ENCODE measurements at regions not wholly inside any gene's neighbourhood (a gene's known extent, or its start where the extent isn't known, plus 50 kb on each side); places are given as distances from the start of the nearest gene placed in this dataset.

DNA sequence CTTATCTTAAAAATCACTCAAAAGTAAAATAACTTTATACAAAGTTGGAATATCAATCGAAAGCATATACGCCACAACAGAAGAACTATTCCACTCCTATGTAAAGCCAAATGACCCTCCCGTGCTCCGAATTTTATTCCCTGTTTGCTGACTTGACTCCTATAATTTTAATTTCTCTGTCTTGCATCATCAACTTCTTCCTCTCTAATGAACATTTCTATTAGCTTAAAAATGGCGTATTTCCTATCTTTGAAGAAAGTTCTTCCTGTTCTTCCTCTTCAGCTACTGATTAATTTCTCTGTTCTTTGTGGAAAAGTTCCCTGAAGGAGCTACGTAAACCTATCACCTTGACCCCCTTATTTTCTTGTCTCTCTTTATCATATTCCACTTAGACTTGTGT, 389.3 kb downstream of the LMO7 start:
- H3K79me2 ChIP-seq (ENCODE audit: control insufficient read depth, insufficient read depth, low read length), result no peaks in the 10 kb centered on the region
- no peak overlapping the region for H3K27ac ChIP-seq (ENCODE audit: insufficient read depth, low read depth, low read length)
- no peak overlapping the region for H3K4me3 ChIP-seq (replicated peaks in 1 of 3; ENCODE audit: insufficient read depth in 1 of 3, low read depth in 1 of 3, low read length in 3 of 3)
- ChIA-PET CTCF (interaction anchor here (1.3 to 1.4 kb wide), 2 partner anchors 9 to 329 kb away, joined by 3 to 5 read pairs; no protein-coding TSS in a partner anchor), POLR2A (no interaction called here)
- H3K4me2 ChIP-seq (ENCODE audit: insufficient read depth, low read length), result no peak overlapping the region
- no peak for TF ChIP-seq EZH2 (IDR thresholded peaks at IDR 0.05; ENCODE audit: borderline replicate concordance, low read depth, low read length, severe bottlenecking)
- TF ChIP-seq GATA2 (IDR thresholded peaks at IDR 0.05; ENCODE audit: insufficient read depth, insufficient read length, low read depth, low read length), result no peak
- H3K9me3 ChIP-seq (replicated peaks; ENCODE audit: control insufficient read depth, insufficient read depth, low read length), result no peaks in the 10 kb centered on the region
- no TSS peak for BruUV-seq (replicated peaks)
- intact Hi-C loops (cut with micrococcal nuclease) (no loop called here), dilution Hi-C loops (cut with MboI; ENCODE audit: extremely low pct_ligation_motif_present, low sequenced_read_pairs) (no loop called here)
- peaks cover 0 to 2% of the 10 kb centered on the region in 2 experiments for H3K27me3 ChIP-seq (ENCODE audit: control insufficient read depth in 2 of 2, insufficient read depth in 2 of 2, low read length in 2 of 2)
- no peak for FAIRE-seq
- H3K36me3 ChIP-seq (ENCODE audit: control insufficient read depth in 2 of 2, extremely low read depth in 1 of 2, insufficient read depth in 2 of 2, low read length in 2 of 2), result no peaks in the 10 kb centered on the region
- H3K9me1 ChIP-seq (replicated peaks; ENCODE audit: control insufficient read depth, extremely low read depth, insufficient read depth, low read length), result no peaks in the 10 kb centered on the region
- H3K4me1 ChIP-seq (ENCODE audit: control insufficient read depth, extremely low read depth, insufficient read depth, low read length), result no peaks in the 10 kb centered on the region
- H2AFZ ChIP-seq (ENCODE audit: low read depth, low read length), result no peak overlapping the region
- H4K20me1 ChIP-seq (replicated peaks; ENCODE audit: control insufficient read depth, extremely low read depth, insufficient read depth, low read length), result no peaks in the 10 kb centered on the region
- no peak overlapping the region for H3K9ac ChIP-seq (replicated peaks; ENCODE audit: extremely low read depth, insufficient read depth, low read length)
- DNase-seq (ENCODE audit: low read depth, low spot score), result no peak

- H3K27me3 ChIP-seq (ENCODE audit: control insufficient read depth in 2 of 2, insufficient read depth in 2 of 2, low read length in 2 of 2), result peaks cover 0 to 2% of the 10 kb centered on the region in 2 experiments
- H3K9me1 ChIP-seq (replicated peaks; ENCODE audit: control insufficient read depth, extremely low read depth, insufficient read depth, low read length), result no peaks in the 10 kb centered on the region
- no TSS peak for BruUV-seq (replicated peaks)
- H3K36me3 ChIP-seq (ENCODE audit: control insufficient read depth in 2 of 2, extremely low read depth in 1 of 2, insufficient read depth in 2 of 2, low read length in 2 of 2), result no peaks in the 10 kb centered on the region
- dilution Hi-C loops (cut with MboI; ENCODE audit: extremely low pct_ligation_motif_present, low sequenced_read_pairs), result no loop called here
- no peak overlapping the region for H3K27ac ChIP-seq (ENCODE audit: insufficient read depth, low read depth, low read length)
- no peaks in the 10 kb centered on the region for H3K4me1 ChIP-seq (ENCODE audit: control insufficient read depth, extremely low read depth, insufficient read depth, low read length)
- FAIRE-seq (no peak), DNase-seq (ENCODE audit: low read depth, low spot score) (no peak)
- no peak overlapping the region for H3K4me3 ChIP-seq (replicated peaks in 1 of 3; ENCODE audit: insufficient read depth in 1 of 3, low read depth in 1 of 3, low read length in 3 of 3)
- no peak overlapping the region for H2AFZ ChIP-seq (ENCODE audit: low read depth, low read length)
- no peaks in the 10 kb centered on the region for H3K79me2 ChIP-seq (ENCODE audit: control insufficient read depth, insufficient read depth, low read length)
- H3K4me2 ChIP-seq (ENCODE audit: insufficient read depth, low read length), result no peak overlapping the region
- ChIA-PET POLR2A (no interaction called here), CTCF (interaction anchor here (1.3 kb wide), 1 partner anchor 328 kb away, joined by 5 read pairs; no protein-coding TSS in a partner anchor)
- intact Hi-C loops (cut with micrococcal nuclease), result no loop called here
- H3K9ac ChIP-seq (replicated peaks; ENCODE audit: extremely low read depth, insufficient read depth, low read length), result no peak overlapping the region
- H3K9me3 ChIP-seq (replicated peaks; ENCODE audit: control insufficient read depth, insufficient read depth, low read length), result no peaks in the 10 kb centered on the region
- TF ChIP-seq CTCF (IDR thresholded peaks at IDR 0.05; ENCODE audit: extremely low read depth in 1 of 2, insufficient read depth in 1 of 2, low read depth in 1 of 2, low read length in 2 of 2), result no peak
- no peak for TF ChIP-seq EZH2 (IDR thresholded peaks at IDR 0.05; ENCODE audit: borderline replicate concordance, low read depth, low read length, severe bottlenecking)
- no peak for TF ChIP-seq POLR2AphosphoS5 (IDR thresholded peaks at IDR 0.05; ENCODE audit: insufficient read depth, low read depth, low read length)
- no peak for TF ChIP-seq JUN (IDR thresholded peaks at IDR 0.05; ENCODE audit: borderline replicate concordance, insufficient read depth, insufficient read length, low read depth)
- no peak for TF ChIP-seq GATA2 (IDR thresholded peaks at IDR 0.05; ENCODE audit: insufficient read depth, insufficient read length, low read depth, low read length)
- no peak for TF ChIP-seq FOS (IDR thresholded peaks at IDR 0.05; ENCODE audit: borderline replicate concordance, insufficient read depth, low read length)
- no peak for TF ChIP-seq POLR2A (IDR thresholded peaks at IDR 0.05; ENCODE audit: low read depth, low read length)
- TF ChIP-seq, protein P1, sequence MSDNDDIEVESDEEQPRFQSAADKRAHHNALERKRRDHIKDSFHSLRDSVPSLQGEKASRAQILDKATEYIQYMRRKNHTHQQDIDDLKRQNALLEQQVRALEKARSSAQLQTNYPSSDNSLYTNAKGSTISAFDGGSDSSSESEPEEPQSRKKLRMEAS (IDR thresholded peaks at IDR 0.05; ENCODE audit: insufficient read depth, insufficient read length), result no peak
- no peak for TF ChIP-seq MYC (IDR thresholded peaks at IDR 0.05; ENCODE audit: low read depth, low read length)
- H4K20me1 ChIP-seq (replicated peaks; ENCODE audit: control insufficient read depth, extremely low read depth, insufficient read depth, low read length), result no peaks in the 10 kb centered on the region
These were observed 388.0 kb downstream of the LMO7 start for GRCh38 chr13:76024151-76024550.

Data from endothelial cell of umbilical vein (primary cell).